Endothelial cell of umbilical vein (primary cell): ENCODE measurements at regions not wholly inside any gene's neighbourhood (a gene's known extent, or its start where the extent isn't known, plus 50 kb on each side); places are given as distances from the start of the nearest gene placed in this dataset.
A peak's percentile ranks its signal among the peaks of the same experiment; 100 is the strongest.

Experiments
- BruUV-seq: library from RNA; stranded (reverse); fragments of 400-500 nt; replicated peaks from 2 replicates; lab custom pipeline; 2021; lab: Mats Ljungman, UMichigan
- CTCF ChIA-PET: fragments of 300-600, 350-600 bp; sonication (Branson Sonifier 250); formaldehyde crosslinking; loops from one replicate; lab custom pipeline; 2021; ENCODE audit warnings: antibody characterized with exemption, inconsistent platforms; lab: Charles Lee
- POLR2A ChIA-PET: fragments of 300-600, 350-600 bp; sonication (Branson Sonifier 250); formaldehyde crosslinking; loops from one replicate; lab custom pipeline; 2021; ENCODE audit warnings: antibody characterized with exemption, inconsistent platforms; lab: Charles Lee
- DNase-seq: peaks from one replicate; pipeline ENCODE4 v3.0.0-alpha.2; 2011; ENCODE audit warnings: low read depth, low spot score
- FAIRE-seq: peaks from 2 replicates; lab custom pipeline; 2011; peaks lifted over from hg19 to GRCh38; lab: Jason Lieb, UNC
- H2AFZ ChIP-seq: 2 replicates; pipeline ENCODE4 v1.6.0; 2012; ENCODE audit warnings: low read depth, low read length, control low read depth, inconsistent platforms
- H3K27ac ChIP-seq: 2 replicates; pipeline ENCODE4 v1.5.1; 2011; ENCODE audit warnings: low read depth, mild to moderate bottlenecking, control low read depth, low read length, moderate library complexity; ENCODE audit not compliant: insufficient read depth
- H3K27me3 ChIP-seq, 2 experiments: 2 replicates each; pipeline versions ENCODE4 v1.6.0 to v1.6.1; 2011; ENCODE audit warnings: low read length in 2 of 2, mixed read lengths in 1 of 2; ENCODE audit not compliant: control insufficient read depth in 2 of 2, insufficient read depth in 2 of 2
- H3K36me3 ChIP-seq, 2 experiments: 2 replicates in 1 of 2; 3 replicates in 1 of 2; pipeline ENCODE4 v1.5.1; 2011; ENCODE audit warnings: low read length in 2 of 2, mild to moderate bottlenecking in 1 of 2, moderate library complexity in 1 of 2; ENCODE audit not compliant: control insufficient read depth in 2 of 2, insufficient read depth in 2 of 2; ENCODE audit errors: extremely low read depth in 1 of 2
- H3K4me1 ChIP-seq: 3 replicates; pipeline ENCODE4 v1.5.1; 2011; ENCODE audit warnings: mild to moderate bottlenecking, low read length; ENCODE audit not compliant: control insufficient read depth, insufficient read depth; ENCODE audit errors: extremely low read depth
- H3K4me2 ChIP-seq: 2 replicates; pipeline ENCODE4 v1.6.1; 2011; ENCODE audit warnings: low read length, control low read depth, mixed read lengths; ENCODE audit not compliant: insufficient read depth
- H3K4me3 ChIP-seq, 3 experiments: fragments of 200-600 bp in 1 of 3; sonication (generic), shearing (Covaris generic) in 1 of 3; replicated peaks in 1 of 3; 2 replicates each; pipeline ENCODE4 v1.5.1; 2011 to 2016; ENCODE audit warnings: control low read depth in 3 of 3, low read length in 3 of 3, mild to moderate bottlenecking in 2 of 3, inconsistent platforms in 1 of 3, low read depth in 1 of 3, moderate library complexity in 1 of 3; ENCODE audit not compliant: insufficient read depth in 1 of 3
- H3K79me2 ChIP-seq: 2 replicates; pipeline ENCODE4 v1.6.0; 2012; ENCODE audit warnings: low read length, inconsistent platforms; ENCODE audit not compliant: control insufficient read depth, insufficient read depth
- H3K9ac ChIP-seq: replicated peaks from 2 replicates; pipeline ENCODE3; 2011; ENCODE audit warnings: low read length, control low read depth; ENCODE audit not compliant: insufficient read depth; ENCODE audit errors: extremely low read depth
- H3K9me1 ChIP-seq: replicated peaks from 3 replicates; pipeline ENCODE4 v1.6.0; 2011; ENCODE audit warnings: mild to moderate bottlenecking, low read length; ENCODE audit not compliant: control insufficient read depth, insufficient read depth; ENCODE audit errors: extremely low read depth
- H3K9me3 ChIP-seq: replicated peaks from 2 replicates; pipeline ENCODE4 v1.5.1; 2012; ENCODE audit warnings: low read length, inconsistent platforms; ENCODE audit not compliant: control insufficient read depth, insufficient read depth
- H4K20me1 ChIP-seq: replicated peaks from 2 replicates; pipeline ENCODE3; 2011; ENCODE audit warnings: mild to moderate bottlenecking, low read length; ENCODE audit not compliant: control insufficient read depth, insufficient read depth; ENCODE audit errors: extremely low read depth
- EZH2 ChIP-seq: IDR thresholded peaks from 2 replicates; pipeline ENCODE4 v1.6.1; 2012; ENCODE audit warnings: borderline replicate concordance, low read depth, mild to moderate bottlenecking, moderate library complexity, low read length, inconsistent platforms; ENCODE audit not compliant: severe bottlenecking
- FOS ChIP-seq: IDR thresholded peaks from 2 replicates; pipeline ENCODE4 v1.6.1; 2011; ENCODE audit warnings: mild to moderate bottlenecking, low read length, moderate library complexity, borderline replicate concordance; ENCODE audit not compliant: insufficient read depth
- GATA2 ChIP-seq: IDR thresholded peaks from 2 replicates; pipeline ENCODE4 v1.7.0; 2011; ENCODE audit warnings: low read depth, mild to moderate bottlenecking, moderate library complexity, mixed read lengths, low read length; ENCODE audit not compliant: insufficient read length, insufficient read depth
- JUN ChIP-seq: IDR thresholded peaks from 2 replicates; pipeline ENCODE4 v1.6.1; 2011; ENCODE audit warnings: borderline replicate concordance, low read depth; ENCODE audit not compliant: insufficient read length, insufficient read depth
- MYC ChIP-seq: IDR thresholded peaks from one replicate; pipeline ENCODE4 v1.6.1; 2011; ENCODE audit warnings: mild to moderate bottlenecking, low read depth, low read length
- POLR2A ChIP-seq: IDR thresholded peaks from 2 replicates; pipeline ENCODE4 v1.6.1; 2012; ENCODE audit warnings: low read depth, mild to moderate bottlenecking, control low read depth, low read length
- POLR2AphosphoS5 ChIP-seq: IDR thresholded peaks from 2 replicates; pipeline ENCODE4 v1.6.1; 2012; ENCODE audit warnings: low read depth, mild to moderate bottlenecking, control low read depth, low read length, moderate library complexity; ENCODE audit not compliant: insufficient read depth
- dilution Hi-C: fragments of 300-500 bp; cut with MboI; formaldehyde crosslinking; loops from one replicate; pipeline ENCODE4 v1.15.0; 2019; ENCODE audit warnings: low sequenced_read_pairs; ENCODE audit not compliant: extremely low pct_ligation_motif_present
- intact Hi-C: fragments of 100-400 bp; cut with micrococcal nuclease; formaldehyde crosslinking; loops from one replicate; pipeline ENCODE4 v1.10.0; 2022
- TF ChIP-seq, protein P1 (sequence below), 2 donors: IDR thresholded peaks; 1 replicate in 1 of 2; 2 replicates in 1 of 2; pipeline ENCODE4 v1.5.1; 2011; ENCODE audit warnings: low read length in 2 of 2, mild to moderate bottlenecking in 2 of 2, moderate library complexity in 2 of 2, control low read depth in 1 of 2, inconsistent platforms in 1 of 2, low read depth in 1 of 2; ENCODE audit not compliant: insufficient read depth in 1 of 2; ENCODE audit errors: extremely low read depth in 1 of 2
- TF ChIP-seq, protein P2 (sequence below): IDR thresholded peaks from 2 replicates; pipeline ENCODE4 v1.6.1; 2011; ENCODE audit not compliant: insufficient read depth, insufficient read length

DNA sequence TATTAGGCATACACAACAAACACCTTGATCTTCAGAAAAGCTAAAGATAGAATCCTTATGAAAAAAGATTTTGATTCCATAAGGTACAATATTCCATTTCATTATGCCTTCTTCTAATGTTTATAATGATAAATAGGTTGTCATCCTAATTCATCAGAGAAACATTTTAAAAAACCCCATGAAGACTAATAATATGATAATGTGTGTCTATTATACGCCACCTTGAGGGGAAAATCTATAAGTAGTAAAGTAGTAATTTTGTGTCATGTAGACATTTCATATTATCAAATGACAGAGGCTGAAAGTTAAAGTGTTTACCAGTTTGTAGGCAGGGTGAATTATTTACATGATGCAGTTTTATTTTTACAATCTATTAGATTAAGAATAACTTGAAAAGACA, 524.3 kb downstream of the GBE1 start:
- H3K4me1 ChIP-seq: no peaks in the 10 kb centered on the region
- BruUV-seq: no TSS peak
- H3K9me3 ChIP-seq: no peaks in the 10 kb centered on the region
- intact Hi-C loops (no loop called here), dilution Hi-C loops (no loop called here)
- H3K9ac ChIP-seq: no peak overlapping the region
- H4K20me1 ChIP-seq: no peaks in the 10 kb centered on the region
- no peak overlapping the region for H3K4me2 ChIP-seq
- no peaks in the 10 kb centered on the region for H3K27me3 ChIP-seq
- TF ChIP-seq, protein P1, sequence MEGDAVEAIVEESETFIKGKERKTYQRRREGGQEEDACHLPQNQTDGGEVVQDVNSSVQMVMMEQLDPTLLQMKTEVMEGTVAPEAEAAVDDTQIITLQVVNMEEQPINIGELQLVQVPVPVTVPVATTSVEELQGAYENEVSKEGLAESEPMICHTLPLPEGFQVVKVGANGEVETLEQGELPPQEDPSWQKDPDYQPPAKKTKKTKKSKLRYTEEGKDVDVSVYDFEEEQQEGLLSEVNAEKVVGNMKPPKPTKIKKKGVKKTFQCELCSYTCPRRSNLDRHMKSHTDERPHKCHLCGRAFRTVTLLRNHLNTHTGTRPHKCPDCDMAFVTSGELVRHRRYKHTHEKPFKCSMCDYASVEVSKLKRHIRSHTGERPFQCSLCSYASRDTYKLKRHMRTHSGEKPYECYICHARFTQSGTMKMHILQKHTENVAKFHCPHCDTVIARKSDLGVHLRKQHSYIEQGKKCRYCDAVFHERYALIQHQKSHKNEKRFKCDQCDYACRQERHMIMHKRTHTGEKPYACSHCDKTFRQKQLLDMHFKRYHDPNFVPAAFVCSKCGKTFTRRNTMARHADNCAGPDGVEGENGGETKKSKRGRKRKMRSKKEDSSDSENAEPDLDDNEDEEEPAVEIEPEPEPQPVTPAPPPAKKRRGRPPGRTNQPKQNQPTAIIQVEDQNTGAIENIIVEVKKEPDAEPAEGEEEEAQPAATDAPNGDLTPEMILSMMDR (IDR thresholded peaks at IDR 0.05; ENCODE audit: extremely low read depth in 1 of 2, insufficient read depth in 1 of 2, low read depth in 1 of 2, low read length in 2 of 2): no peak
- TF ChIP-seq GATA2: no peak
- no peak for TF ChIP-seq POLR2AphosphoS5
- TF ChIP-seq FOS: no peak
- TF ChIP-seq, protein P2, sequence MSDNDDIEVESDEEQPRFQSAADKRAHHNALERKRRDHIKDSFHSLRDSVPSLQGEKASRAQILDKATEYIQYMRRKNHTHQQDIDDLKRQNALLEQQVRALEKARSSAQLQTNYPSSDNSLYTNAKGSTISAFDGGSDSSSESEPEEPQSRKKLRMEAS: no peak
- no peak for TF ChIP-seq MYC
- TF ChIP-seq EZH2: no peak
- TF ChIP-seq JUN: no peak
- TF ChIP-seq POLR2A: no peak
- H3K27ac ChIP-seq: no peak overlapping the region
- H3K4me3 ChIP-seq: no peak overlapping the region
- H3K9me1 ChIP-seq: no peaks in the 10 kb centered on the region
- no peak overlapping the region for H2AFZ ChIP-seq
- ChIA-PET CTCF (interaction anchor here (0.6 to 2.8 kb wide), 6 partner anchors 15 to 1717 kb away, joined by 3 to 9 read pairs (median 4); no protein-coding TSS in a partner anchor), POLR2A (no interaction called here)
- peak; percentile 10 for DNase-seq
- no peak for FAIRE-seq
- H3K36me3 ChIP-seq: no peaks in the 10 kb centered on the region
- no peaks in the 10 kb centered on the region for H3K79me2 ChIP-seq
